HCT116 (cell line): ENCODE measurements at regions not wholly inside any gene's neighbourhood (a gene's known extent, or its start where the extent isn't known, plus 50 kb on each side); places are given as distances from the start of the nearest gene placed in this dataset.

Experiments used
- ATAC-seq: fragments of 200-7000 bp; cut with Tn5 transposase; 2 replicates; pipeline ENCODE4 v1.9.1; 2020; ENCODE audit warnings: mild to moderate bottlenecking, moderate library complexity
- BruUV-seq: library from RNA; stranded (reverse); fragments of 400-500 nt; replicated peaks from 2 replicates; lab custom pipeline; 2021; lab: Mats Ljungman, UMichigan
- CTCF ChIA-PET: fragments of 300-600 bp; sonication (Branson Sonifier 250); formaldehyde crosslinking; loops from one replicate; lab custom pipeline; 2021; ENCODE audit warnings: antibody characterized with exemption; lab: Charles Lee
- POLR2A ChIA-PET: fragments of 300-600, 350-600 bp; sonication (Branson Sonifier 250); formaldehyde crosslinking; loops from one replicate; lab custom pipeline; 2021; ENCODE audit warnings: antibody characterized with exemption; lab: Charles Lee
- RAD21 ChIA-PET, 2 experiments: fragments of 300-600 bp; sonication (Branson Sonifier 250); formaldehyde crosslinking; loops; one replicate each; lab custom pipeline; 2023; ENCODE audit warnings: low total read pairs in 2 of 2; ENCODE audit not compliant: uncharacterized antibody in 2 of 2, unreplicated experiment in 2 of 2, low non-redundant PET in 1 of 2; lab: Charles Lee
- DNase-seq: peaks from one replicate; pipeline ENCODE4 v3.0.0-alpha.2; 2010; ENCODE audit warnings: low read depth, low spot score
- H2AFZ ChIP-seq: fragments of 200-600 bp; shearing (Covaris generic), sonication (generic); 2 replicates; pipeline ENCODE4 v1.6.1; 2017; ENCODE audit warnings: low read depth, mixed run types, mixed read lengths, antibody characterized with exemption, low read length; ENCODE audit not compliant: poor library complexity, severe bottlenecking
- H3K27ac ChIP-seq: 2 replicates; pipeline ENCODE4 v1.5.1; 2012; ENCODE audit warnings: low read depth, low read length
- H3K27me3 ChIP-seq: fragments of 200-600 bp; sonication (generic); 2 replicates; pipeline ENCODE4 v1.6.1; 2016; ENCODE audit warnings: mixed run types, low read length, mixed read lengths; ENCODE audit not compliant: insufficient read depth
- H3K36me3 ChIP-seq, 2 experiments: fragments of 200-500 bp in 1 of 2; fragments of 200-600 bp in 1 of 2; sonication (Bioruptor generic) in 1 of 2; sonication (generic) in 1 of 2; 2 replicates each; pipeline versions ENCODE4 v1.5.1 to v1.6.1; 2014 to 2016; ENCODE audit warnings: low read length in 2 of 2, inconsistent platforms in 1 of 2, mixed read lengths in 1 of 2, mixed run types in 1 of 2; ENCODE audit not compliant: insufficient read depth in 2 of 2, control insufficient read depth in 1 of 2
- H3K4me1 ChIP-seq, 2 experiments: fragments of 200-600 bp in 1 of 2; sonication (generic) in 1 of 2; 2 replicates each; pipeline versions ENCODE4 v1.5.1 to v1.6.1; 2012 to 2017; ENCODE audit warnings: low read length in 2 of 2, inconsistent platforms in 1 of 2, mild to moderate bottlenecking in 1 of 2, mixed read lengths in 1 of 2, mixed run types in 1 of 2, moderate library complexity in 1 of 2; ENCODE audit not compliant: insufficient read depth in 2 of 2, control insufficient read depth in 1 of 2
- H3K4me2 ChIP-seq: fragments of 200-600 bp; sonication (generic); 2 replicates; pipeline ENCODE4 v1.6.1; 2017; ENCODE audit warnings: mixed run types, low read length, mixed read lengths
- H3K4me3 ChIP-seq, 2 experiments: fragments of 200-600 bp in 1 of 2; sonication (generic) in 1 of 2; replicated peaks in 1 of 2; 2 replicates each; pipeline ENCODE4 v1.5.1; 2011 to 2016; ENCODE audit warnings: low read length in 2 of 2, control low read depth in 1 of 2, low read depth in 1 of 2, mild to moderate bottlenecking in 1 of 2, mixed read lengths in 1 of 2, mixed run types in 1 of 2
- H3K79me2 ChIP-seq: fragments of 200-600 bp; sonication (generic); 2 replicates; pipeline ENCODE4 v1.6.1; 2017; ENCODE audit warnings: mild to moderate bottlenecking, mixed run types, low read length, moderate library complexity, mixed read lengths; ENCODE audit not compliant: insufficient read depth
- H3K9ac ChIP-seq: fragments of 200-600 bp; sonication (generic); 2 replicates; pipeline ENCODE4 v1.6.1; 2016; ENCODE audit warnings: low read length, mixed read lengths
- H3K9me2 ChIP-seq: fragments of 200-600 bp; sonication (generic), shearing (Covaris generic); 2 replicates; pipeline ENCODE4 v1.6.1; 2017; ENCODE audit warnings: mixed run types, mild to moderate bottlenecking, moderate library complexity; ENCODE audit not compliant: insufficient read depth
- H3K9me3 ChIP-seq, 2 experiments: fragments of 200-500 bp in 1 of 2; fragments of 200-600 bp in 1 of 2; sonication (Bioruptor generic) in 1 of 2; sonication (generic) in 1 of 2; 2 replicates each; pipeline ENCODE4 v1.6.1; 2014 to 2017; ENCODE audit warnings: low read length in 2 of 2, mixed read lengths in 2 of 2, inconsistent platforms in 1 of 2, low read depth in 1 of 2, mild to moderate bottlenecking in 1 of 2, mixed run types in 1 of 2, moderate library complexity in 1 of 2; ENCODE audit not compliant: control insufficient read depth in 1 of 2, insufficient read depth in 1 of 2
- H4K20me1 ChIP-seq: fragments of 200-600 bp; sonication (generic), shearing (Covaris generic); 2 replicates; pipeline ENCODE4 v1.6.1; 2017; ENCODE audit warnings: mixed run types, mild to moderate bottlenecking, moderate library complexity; ENCODE audit not compliant: insufficient read depth
- EGR1 ChIP-seq: IDR thresholded peaks from 2 replicates; pipeline ENCODE4 v1.6.1; 2012; ENCODE audit warnings: low read depth
- ELF1 ChIP-seq: IDR thresholded peaks from 2 replicates; pipeline ENCODE4 v1.6.1; 2012; ENCODE audit warnings: low read depth, borderline replicate concordance
- EZH2 ChIP-seq: fragments of 200-600 bp; sonication (generic); IDR thresholded peaks from 2 replicates; pipeline ENCODE4 v1.6.1; 2017; ENCODE audit warnings: antibody characterized with exemption, mixed run types
- FOSL1 ChIP-seq: IDR thresholded peaks from 2 replicates; pipeline ENCODE4 v1.6.1; 2012; ENCODE audit warnings: low read depth
- POLR2AphosphoS5 ChIP-seq: IDR thresholded peaks from 2 replicates; pipeline ENCODE4 v1.6.1; 2011; ENCODE audit warnings: mild to moderate bottlenecking, low read depth, low read length, moderate library complexity
- SRF ChIP-seq: IDR thresholded peaks from 2 replicates; pipeline ENCODE4 v1.6.1; 2012; ENCODE audit warnings: low read depth
- TCF7L2 ChIP-seq: IDR thresholded peaks from 2 replicates; pipeline ENCODE4 v1.7.0; 2011; ENCODE audit warnings: borderline replicate concordance, inconsistent platforms; ENCODE audit not compliant: insufficient read depth, insufficient read length; ENCODE audit errors: extremely low read depth
- YY1 ChIP-seq: IDR thresholded peaks from 2 replicates; pipeline ENCODE4 v1.6.1; 2011; ENCODE audit warnings: low read length, low read depth, moderate library complexity, mild to moderate bottlenecking; ENCODE audit not compliant: insufficient replicate concordance; ENCODE audit errors: extremely low read depth
- ZNF274 ChIP-seq: fragments of 200-500 bp; sonication (Bioruptor generic); IDR thresholded peaks from 2 replicates; pipeline ENCODE4 v1.6.1; 2014; ENCODE audit warnings: mild to moderate bottlenecking, low read depth, low read length, inconsistent platforms
- intact Hi-C: fragments of 100-400 bp; cut with micrococcal nuclease; formaldehyde crosslinking; loops from 2 replicates; pipeline ENCODE4 v1.10.0; 2022
- TF ChIP-seq, protein P1 (sequence below): IDR thresholded peaks from 2 replicates; pipeline ENCODE4 v1.6.1; 2012
- TF ChIP-seq, protein P2 (sequence below), 3 experiments: fragments of 200-600 bp in 1 of 3; sonication (generic) in 1 of 3; IDR thresholded peaks in 2 of 3; conservative IDR thresholded peaks in 1 of 3; 2 replicates each; pipeline ENCODE4 v1.5.1; 2012 to 2017; ENCODE audit warnings: low read depth in 2 of 3, low read length in 2 of 3, antibody characterized with exemption in 1 of 3, borderline replicate concordance in 1 of 3, control low read depth in 1 of 3, mild to moderate bottlenecking in 1 of 3, mixed read lengths in 1 of 3, mixed run types in 1 of 3, moderate library complexity in 1 of 3; ENCODE audit not compliant: insufficient read depth in 1 of 3

- Histone ChIP-seq H3K27ac (no peak overlapping the region), H4K20me1 (no peaks in the 10 kb centered on the region), H3K27me3 (no peaks in the 10 kb centered on the region)
- no peak for DNase-seq
- intact Hi-C loops, result no loop called here
- CTCF ChIA-PET, result no interaction called here
- TF ChIP-seq YY1, result no peak
- TF ChIP-seq ELF1, result no peak
- TF ChIP-seq, protein P1, sequence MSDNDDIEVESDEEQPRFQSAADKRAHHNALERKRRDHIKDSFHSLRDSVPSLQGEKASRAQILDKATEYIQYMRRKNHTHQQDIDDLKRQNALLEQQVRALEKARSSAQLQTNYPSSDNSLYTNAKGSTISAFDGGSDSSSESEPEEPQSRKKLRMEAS, result no peak
- TF ChIP-seq POLR2AphosphoS5, result no peak
- no peak for TF ChIP-seq TCF7L2
- TF ChIP-seq, protein P2, sequence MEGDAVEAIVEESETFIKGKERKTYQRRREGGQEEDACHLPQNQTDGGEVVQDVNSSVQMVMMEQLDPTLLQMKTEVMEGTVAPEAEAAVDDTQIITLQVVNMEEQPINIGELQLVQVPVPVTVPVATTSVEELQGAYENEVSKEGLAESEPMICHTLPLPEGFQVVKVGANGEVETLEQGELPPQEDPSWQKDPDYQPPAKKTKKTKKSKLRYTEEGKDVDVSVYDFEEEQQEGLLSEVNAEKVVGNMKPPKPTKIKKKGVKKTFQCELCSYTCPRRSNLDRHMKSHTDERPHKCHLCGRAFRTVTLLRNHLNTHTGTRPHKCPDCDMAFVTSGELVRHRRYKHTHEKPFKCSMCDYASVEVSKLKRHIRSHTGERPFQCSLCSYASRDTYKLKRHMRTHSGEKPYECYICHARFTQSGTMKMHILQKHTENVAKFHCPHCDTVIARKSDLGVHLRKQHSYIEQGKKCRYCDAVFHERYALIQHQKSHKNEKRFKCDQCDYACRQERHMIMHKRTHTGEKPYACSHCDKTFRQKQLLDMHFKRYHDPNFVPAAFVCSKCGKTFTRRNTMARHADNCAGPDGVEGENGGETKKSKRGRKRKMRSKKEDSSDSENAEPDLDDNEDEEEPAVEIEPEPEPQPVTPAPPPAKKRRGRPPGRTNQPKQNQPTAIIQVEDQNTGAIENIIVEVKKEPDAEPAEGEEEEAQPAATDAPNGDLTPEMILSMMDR (IDR thresholded peaks at IDR 0.05 in 2 of 3, conservative IDR thresholded peaks at IDR 0.05 in 1 of 3; ENCODE audit: borderline replicate concordance in 1 of 3, insufficient read depth in 1 of 3, low read depth in 2 of 3, low read length in 2 of 3), result no peak
- no peak for TF ChIP-seq EZH2
- TF ChIP-seq ZNF274, result no peak
- no peak for TF ChIP-seq FOSL1
- no peak for TF ChIP-seq SRF
- TF ChIP-seq EGR1, result no peak
- TF ChIP-seq, all 23 proteins: peak for 0
- Histone ChIP-seq H3K9ac (no peak overlapping the region), H3K79me2 (no peaks in the 10 kb centered on the region), H2AFZ (no peak overlapping the region), H3K4me3 (no peak overlapping the region), H3K4me1 (no peaks in the 10 kb centered on the region), H3K9me3 (peaks cover 33 to 54% of the 10 kb centered on the region in 2 experiments; a peak in 2 of 4 replicates), H3K36me3 (no peaks in the 10 kb centered on the region), H3K4me2 (no peak overlapping the region), H3K9me2 (no peaks in the 10 kb centered on the region)
- no peak for ATAC-seq
- ChIA-PET RAD21 (no interaction called here), POLR2A (no interaction called here)
- BruUV-seq, result no TSS peak
Measured at GRCh38 chr16:79825002-79825401, 224.5 kb upstream of the MAF start.
